ENCODE measurements at regions not wholly inside any gene's neighbourhood (a gene's known extent, or its start where the extent isn't known, plus 50 kb on each side); places are given as distances from the start of the nearest gene placed in this dataset.

DNA sequence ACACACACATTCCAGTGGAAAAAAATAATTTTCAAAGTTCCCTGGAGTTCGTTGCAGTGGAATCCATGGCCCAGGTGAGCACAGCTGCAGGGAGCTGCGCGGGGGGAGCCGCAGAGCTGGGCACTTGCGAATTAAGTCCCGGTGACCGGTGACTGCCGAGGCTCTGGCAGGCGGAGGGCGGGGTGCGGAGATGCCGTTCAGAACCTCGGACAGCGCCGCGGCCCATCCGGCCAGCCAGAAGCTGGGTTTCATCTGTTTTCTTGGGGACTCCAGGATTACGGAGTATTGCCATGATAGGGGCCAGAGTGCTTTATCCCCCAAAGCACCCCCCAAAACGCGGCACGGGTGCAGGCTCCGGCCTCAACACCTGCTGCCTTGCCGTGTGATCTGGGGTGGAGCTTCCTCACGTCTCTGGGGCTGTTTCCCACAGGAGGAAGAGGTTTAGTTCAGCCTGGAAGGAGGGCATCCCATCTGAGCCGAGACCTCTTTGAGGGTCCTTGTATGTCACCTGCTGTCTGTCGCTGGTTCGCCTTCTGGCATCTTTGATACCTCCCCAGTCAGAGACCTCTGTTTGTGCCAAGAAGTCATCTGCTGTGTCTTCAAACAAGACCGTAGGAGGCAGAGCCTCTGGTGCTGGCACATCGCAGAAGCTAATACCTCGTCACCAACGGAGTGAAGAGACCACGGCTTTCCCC is 99.4 kb downstream of the YTHDF1 start:
- H3K9me3 ChIP-seq (replicated peaks): peaks cover 2% of the 10 kb centered on the region; the same call in 1 of the 2 replicates
- H3K27ac ChIP-seq: no peak overlapping the region
- DNase-seq (ENCODE audit: low read depth in 1 of 2, low spot score in 2 of 2): no peak
- H3K4me3 ChIP-seq: no peak overlapping the region
- H3K36me3 ChIP-seq: no peaks in the 10 kb centered on the region
- H3K4me1 ChIP-seq (replicated peaks): no peaks in the 10 kb centered on the region
- peaks cover 47% of the 10 kb centered on the region for H3K27me3 ChIP-seq (replicated peaks)

DNA sequence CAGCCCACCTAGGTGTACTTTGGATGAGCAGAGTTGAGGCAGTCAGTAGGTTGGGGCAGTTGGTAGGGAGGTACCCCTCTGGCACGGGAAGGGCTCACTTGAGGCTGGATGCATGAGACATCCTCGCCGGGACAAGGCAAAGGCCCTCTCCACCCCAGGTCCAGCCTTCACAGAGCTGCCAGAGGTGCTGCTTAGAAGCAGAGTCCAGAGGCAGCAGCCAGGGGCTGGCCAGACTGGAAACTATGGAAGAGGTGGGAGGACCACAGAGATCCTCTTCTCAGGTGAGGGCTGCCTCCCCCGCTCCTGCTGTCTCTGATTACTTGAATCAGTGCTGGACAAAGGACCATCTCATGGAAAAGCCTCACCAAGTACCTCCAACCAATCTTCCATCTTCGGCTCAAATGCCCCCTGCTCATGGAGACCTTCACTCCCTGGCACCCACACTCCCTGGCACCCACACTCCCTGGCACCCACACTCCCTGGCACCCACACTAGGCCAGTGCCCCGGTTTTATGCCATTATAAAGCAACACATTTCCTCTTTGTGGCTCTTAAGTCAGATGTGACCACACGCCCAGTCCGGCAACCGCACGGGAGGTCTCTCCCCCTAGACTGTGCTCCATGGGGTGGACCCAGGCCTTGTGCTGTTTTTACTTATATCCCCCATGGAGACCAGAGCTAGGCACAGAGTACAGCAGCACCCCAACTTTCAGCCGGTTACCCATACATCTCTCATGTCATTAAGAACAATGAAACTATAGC is 100.1 kb downstream of the YTHDF1 start:
- H3K9me3 ChIP-seq (replicated peaks): peaks cover 2% of the 10 kb centered on the region; the same call in 1 of the 2 replicates
- H3K27me3 ChIP-seq (replicated peaks): peaks cover 41% of the 10 kb centered on the region
- no peak overlapping the region for H3K27ac ChIP-seq
- no peaks in the 10 kb centered on the region for H3K36me3 ChIP-seq
- H3K4me3 ChIP-seq: no peak overlapping the region
- no peak for DNase-seq (ENCODE audit: low read depth in 1 of 2, low spot score in 2 of 2)
- no peaks in the 10 kb centered on the region for H3K4me1 ChIP-seq (replicated peaks)

DNA sequence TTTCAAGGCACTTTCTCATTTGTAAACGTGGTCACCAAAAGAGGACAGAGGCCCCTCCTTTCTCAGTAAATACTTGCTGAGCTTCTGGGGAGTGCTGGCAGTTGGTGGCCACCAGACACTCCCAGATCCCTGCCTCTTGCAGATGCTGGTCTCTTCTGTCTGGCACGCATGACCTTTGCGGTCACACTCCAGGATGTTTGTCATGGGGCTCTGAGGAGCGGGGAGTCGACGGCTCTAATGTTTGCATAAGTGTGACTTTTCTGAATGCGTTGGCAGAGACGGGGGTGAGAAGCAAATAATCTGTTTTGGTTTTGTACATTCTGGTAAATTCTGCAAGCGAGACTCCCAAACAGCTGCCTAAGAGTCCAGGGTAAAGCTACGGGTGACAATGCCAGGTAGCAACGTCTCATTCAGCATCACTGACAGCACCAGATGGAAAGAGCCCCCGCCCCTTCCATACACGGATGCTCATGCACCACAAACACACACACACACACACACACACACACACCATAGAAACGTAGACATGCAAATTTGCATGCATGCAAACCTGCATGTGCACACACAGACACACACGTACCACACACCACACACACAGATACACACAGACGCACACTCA is 101.1 kb downstream of the YTHDF1 start:
- H3K4me3 ChIP-seq: no peak overlapping the region
- no peaks in the 10 kb centered on the region for H3K4me1 ChIP-seq (replicated peaks)
- DNase-seq (ENCODE audit: low read depth in 1 of 2, low spot score in 2 of 2): no peak
- no peak overlapping the region for H3K27ac ChIP-seq
- peaks cover 31% of the 10 kb centered on the region for H3K27me3 ChIP-seq (replicated peaks)
- H3K9me3 ChIP-seq (replicated peaks): peaks cover 2% of the 10 kb centered on the region; the same call in 1 of the 2 replicates
- H3K36me3 ChIP-seq: no peaks in the 10 kb centered on the region

DNA sequence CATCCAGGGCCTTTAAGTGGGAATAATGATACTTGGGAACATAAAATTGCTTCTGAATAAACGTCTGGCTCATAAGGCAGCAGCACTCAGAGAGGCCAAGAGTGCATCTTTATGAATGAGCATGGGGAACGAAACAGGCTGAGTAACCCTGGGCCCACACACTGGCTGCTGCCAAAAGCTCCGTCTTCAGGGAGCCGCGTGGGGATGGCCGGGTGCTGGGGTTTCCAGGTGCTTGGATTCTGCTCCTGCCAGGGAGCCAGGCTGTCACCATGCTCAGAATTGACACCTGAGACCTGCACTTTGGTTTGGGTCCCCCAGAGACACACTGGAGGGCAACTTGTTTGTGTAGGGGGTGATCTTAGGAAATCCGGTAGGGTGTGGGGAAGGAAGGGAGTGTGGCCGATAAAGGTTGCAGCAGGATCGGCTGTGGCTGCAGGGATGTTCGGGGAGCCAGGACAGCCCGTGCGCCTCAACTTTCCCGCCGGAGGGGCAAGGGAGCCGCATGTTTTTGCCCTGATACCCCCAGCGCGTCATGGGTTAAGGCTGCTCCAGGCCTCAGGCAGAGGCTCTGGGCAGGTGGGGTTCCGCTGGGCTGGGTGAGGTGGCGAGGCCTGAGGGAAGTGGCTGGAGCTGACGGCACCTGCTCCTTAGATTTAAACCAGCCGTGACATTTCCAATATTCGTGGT is 101.8 kb downstream of the YTHDF1 start:
- no peaks in the 10 kb centered on the region for H3K4me1 ChIP-seq (replicated peaks)
- H3K36me3 ChIP-seq: no peaks in the 10 kb centered on the region
- H3K27ac ChIP-seq: no peak overlapping the region
- peaks cover 2% of the 10 kb centered on the region; the same call in 1 of the 2 replicates for H3K9me3 ChIP-seq (replicated peaks)
- no peak overlapping the region for H3K4me3 ChIP-seq
- DNase-seq (ENCODE audit: low read depth in 1 of 2, low spot score in 2 of 2): no peak
- peaks cover 28% of the 10 kb centered on the region for H3K27me3 ChIP-seq (replicated peaks)

DNA sequence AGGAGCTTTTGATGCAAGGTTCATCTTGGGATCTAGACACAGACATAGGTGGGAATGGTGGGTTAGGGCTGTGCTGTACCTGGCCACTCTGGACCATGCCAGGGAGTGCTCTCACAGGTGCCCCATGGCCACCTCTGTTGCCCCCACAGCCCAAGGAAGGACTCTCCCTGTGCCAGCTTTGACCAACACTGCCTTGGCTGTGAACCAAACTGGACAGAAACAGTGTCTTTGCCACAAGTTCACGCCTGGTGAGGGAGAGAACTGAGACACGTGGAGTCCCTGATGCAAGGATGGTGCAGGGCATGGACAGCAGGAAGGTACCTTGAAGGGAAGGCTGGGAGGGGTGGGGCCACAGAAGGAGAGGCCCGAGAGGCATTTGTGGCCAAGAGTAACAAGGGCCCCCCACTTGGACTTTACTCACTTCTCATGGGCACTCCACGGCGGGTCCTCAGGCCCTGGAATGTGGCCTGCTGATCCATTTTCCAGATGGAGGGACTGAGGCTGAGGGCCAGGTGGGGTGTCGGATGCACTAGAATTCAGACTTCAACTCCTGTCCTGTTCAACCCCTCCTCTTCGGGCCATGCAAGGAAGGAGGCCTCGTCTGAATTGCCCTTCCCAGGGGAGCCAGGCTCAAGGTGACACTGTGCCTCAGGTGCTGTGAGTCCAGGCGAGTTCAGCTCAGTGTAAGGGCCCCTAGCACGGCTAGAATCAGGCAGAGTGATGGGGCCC is 103.3 kb downstream of the YTHDF1 start:
- Histone ChIP-seq H3K27ac (no peak overlapping the region), H3K27me3 (replicated peaks) (peaks cover 20% of the 10 kb centered on the region), H3K4me3 (no peak overlapping the region), H3K9me3 (replicated peaks) (peaks cover 2% of the 10 kb centered on the region), H3K36me3 (no peaks in the 10 kb centered on the region), H3K4me1 (replicated peaks) (no peaks in the 10 kb centered on the region)
- no peak for DNase-seq (ENCODE audit: low read depth in 1 of 2, low spot score in 2 of 2)

DNA sequence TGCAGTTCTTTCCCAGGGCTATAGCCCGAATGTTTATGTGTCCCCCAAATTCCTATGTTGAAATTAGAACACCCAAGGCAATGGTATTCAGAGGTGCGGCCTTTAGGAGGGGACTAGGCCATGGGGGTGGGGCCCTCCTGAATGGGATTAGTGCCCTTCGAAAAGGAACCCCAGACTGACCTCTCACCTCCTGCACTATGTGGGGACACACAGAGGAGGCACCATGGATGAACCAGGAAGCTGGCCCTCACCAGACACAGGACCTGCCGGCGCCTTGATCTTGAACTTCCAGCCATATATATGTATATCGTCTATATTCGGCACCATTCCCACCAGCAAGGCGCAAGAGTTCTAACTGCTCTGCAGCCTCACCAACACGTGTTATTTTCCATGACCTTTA is 101.5 kb upstream of the BHLHE23 start:
- no peak for DNase-seq (ENCODE audit: low read depth in 1 of 2, low spot score in 2 of 2)
- Histone ChIP-seq H3K27me3 (replicated peaks) (no peaks in the 10 kb centered on the region; the same call in 1 of the 2 replicates), H3K36me3 (no peaks in the 10 kb centered on the region), H3K27ac (no peak overlapping the region), H3K4me1 (replicated peaks) (no peaks in the 10 kb centered on the region), H3K9me3 (replicated peaks) (peaks cover 5% of the 10 kb centered on the region), H3K4me3 (no peak overlapping the region)

DNA sequence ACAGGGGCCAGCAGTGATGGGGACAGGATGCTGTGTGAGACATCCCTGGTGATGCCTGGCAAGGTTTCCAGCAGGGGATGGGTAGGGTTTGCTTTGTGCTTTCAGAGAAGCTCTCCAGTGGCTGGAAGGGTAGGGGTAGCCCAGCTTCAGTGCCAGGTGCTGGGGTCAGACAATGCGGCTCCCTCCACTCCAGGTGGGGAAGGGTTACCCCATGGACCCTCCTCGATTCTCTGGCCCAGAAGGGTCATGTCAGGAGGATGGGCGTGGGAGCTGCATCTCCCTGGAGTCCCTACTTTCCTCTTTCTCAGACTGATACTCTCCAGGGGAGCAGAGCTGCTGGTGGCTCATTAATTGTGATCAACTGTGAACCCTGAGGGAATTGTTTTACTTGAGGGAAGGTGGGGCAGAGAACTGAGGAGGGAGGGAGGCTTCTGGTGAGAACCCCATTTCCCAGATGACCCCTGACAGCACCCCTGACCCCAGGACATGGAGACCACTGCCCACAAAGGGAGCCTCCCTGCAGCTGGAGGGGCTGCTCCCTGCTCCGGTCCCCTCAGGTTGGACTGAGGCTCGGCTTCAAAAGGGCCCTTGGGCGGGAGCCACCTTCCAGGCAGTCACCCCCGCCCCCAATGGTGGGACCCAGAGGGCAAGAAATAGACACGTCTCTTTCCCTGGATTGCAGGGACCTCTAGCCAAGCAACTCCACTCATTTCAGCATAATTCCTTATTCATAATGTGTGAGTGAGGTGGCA is 100.9 kb upstream of the BHLHE23 start:
- Histone ChIP-seq H3K4me1 (replicated peaks) (peaks cover 4% of the 10 kb centered on the region), H3K9me3 (replicated peaks) (peaks cover 6% of the 10 kb centered on the region), H3K36me3 (no peaks in the 10 kb centered on the region), H3K27ac (no peak overlapping the region), H3K4me3 (no peak overlapping the region), H3K27me3 (replicated peaks) (peaks cover 4% of the 10 kb centered on the region)
- DNase-seq (ENCODE audit: low read depth in 1 of 2, low spot score in 2 of 2): no peak

DNA sequence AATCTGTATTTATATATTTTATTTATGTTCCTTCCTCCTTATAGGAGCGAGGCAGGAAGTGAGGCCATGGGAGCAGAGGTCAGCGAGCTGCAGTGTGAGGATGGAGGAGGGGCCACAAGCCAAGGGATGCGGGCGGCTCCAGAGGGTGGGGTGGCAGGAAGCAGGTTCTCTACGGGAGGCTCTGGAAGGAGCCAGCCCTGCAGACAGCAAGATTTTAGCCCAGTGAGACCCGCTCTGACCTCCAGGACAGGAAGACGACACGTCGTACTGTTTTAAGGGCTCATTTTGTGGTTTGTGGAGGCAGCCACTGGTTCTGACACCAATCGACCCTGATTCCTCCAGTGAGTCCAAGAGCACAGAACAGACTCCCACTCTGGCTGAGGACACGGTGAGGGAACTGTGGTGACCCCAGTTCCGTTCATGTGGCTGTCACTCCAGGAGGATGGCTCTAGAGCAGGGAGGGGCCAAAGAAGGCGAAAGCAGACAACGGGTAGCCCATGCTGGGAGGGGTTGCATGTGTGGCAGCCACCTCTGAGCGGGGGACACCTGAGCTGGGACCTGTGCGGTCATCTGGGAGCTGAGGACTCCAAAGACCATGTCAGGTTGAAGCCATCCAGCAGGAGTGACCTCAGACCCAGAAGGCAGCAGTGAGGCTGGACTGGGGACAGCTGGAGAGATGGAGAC is 100.1 kb upstream of the BHLHE23 start:
- no peak for DNase-seq (ENCODE audit: low read depth in 1 of 2, low spot score in 2 of 2)
- Histone ChIP-seq H3K36me3 (no peaks in the 10 kb centered on the region), H3K27ac (no peak overlapping the region), H3K9me3 (replicated peaks) (peaks cover 10% of the 10 kb centered on the region), H3K27me3 (replicated peaks) (peaks cover 11% of the 10 kb centered on the region), H3K4me1 (replicated peaks) (peaks cover 11% of the 10 kb centered on the region), H3K4me3 (no peak overlapping the region)

DNA sequence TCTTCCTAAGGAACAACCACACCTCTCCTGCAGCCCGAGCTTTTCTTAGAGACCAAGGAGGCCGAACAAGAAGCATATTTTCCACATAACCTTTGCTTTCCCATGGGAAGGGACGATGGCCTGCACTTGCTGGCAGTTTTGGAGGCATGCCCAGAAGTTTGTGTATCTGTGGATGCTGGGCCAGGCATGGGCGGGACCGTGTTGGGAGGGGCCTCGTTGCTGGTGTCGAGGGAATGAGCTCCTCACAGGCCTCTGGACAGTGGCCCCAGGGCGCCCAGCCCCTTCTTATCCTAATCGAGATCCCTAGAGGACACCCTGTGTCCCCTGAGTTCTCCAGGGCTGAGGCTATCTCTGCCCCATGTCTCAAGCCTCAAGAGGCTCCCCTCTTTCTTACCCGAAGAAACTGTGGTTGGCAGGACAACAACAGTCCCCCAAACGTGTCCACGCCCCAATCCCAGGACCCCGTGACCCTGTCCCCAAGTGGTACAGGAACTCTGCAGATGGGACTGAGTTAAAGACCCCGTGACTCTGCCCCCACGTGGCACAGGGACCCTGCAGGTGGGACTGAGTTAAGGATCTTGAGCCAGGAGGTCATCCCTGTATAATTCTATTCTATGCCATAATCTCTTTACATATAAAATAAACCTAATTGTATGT is 99.5 kb upstream of the BHLHE23 start:
- H3K27me3 ChIP-seq (replicated peaks): peaks cover 14% of the 10 kb centered on the region
- DNase-seq (ENCODE audit: low read depth in 1 of 2, low spot score in 2 of 2): no peak
- H3K9me3 ChIP-seq (replicated peaks): peaks cover 10% of the 10 kb centered on the region; the same call in 1 of the 2 replicates
- H3K4me3 ChIP-seq: no peak overlapping the region
- H3K36me3 ChIP-seq: no peaks in the 10 kb centered on the region
- no peak overlapping the region for H3K27ac ChIP-seq
- H3K4me1 ChIP-seq (replicated peaks): peaks cover 14% of the 10 kb centered on the region

DNA sequence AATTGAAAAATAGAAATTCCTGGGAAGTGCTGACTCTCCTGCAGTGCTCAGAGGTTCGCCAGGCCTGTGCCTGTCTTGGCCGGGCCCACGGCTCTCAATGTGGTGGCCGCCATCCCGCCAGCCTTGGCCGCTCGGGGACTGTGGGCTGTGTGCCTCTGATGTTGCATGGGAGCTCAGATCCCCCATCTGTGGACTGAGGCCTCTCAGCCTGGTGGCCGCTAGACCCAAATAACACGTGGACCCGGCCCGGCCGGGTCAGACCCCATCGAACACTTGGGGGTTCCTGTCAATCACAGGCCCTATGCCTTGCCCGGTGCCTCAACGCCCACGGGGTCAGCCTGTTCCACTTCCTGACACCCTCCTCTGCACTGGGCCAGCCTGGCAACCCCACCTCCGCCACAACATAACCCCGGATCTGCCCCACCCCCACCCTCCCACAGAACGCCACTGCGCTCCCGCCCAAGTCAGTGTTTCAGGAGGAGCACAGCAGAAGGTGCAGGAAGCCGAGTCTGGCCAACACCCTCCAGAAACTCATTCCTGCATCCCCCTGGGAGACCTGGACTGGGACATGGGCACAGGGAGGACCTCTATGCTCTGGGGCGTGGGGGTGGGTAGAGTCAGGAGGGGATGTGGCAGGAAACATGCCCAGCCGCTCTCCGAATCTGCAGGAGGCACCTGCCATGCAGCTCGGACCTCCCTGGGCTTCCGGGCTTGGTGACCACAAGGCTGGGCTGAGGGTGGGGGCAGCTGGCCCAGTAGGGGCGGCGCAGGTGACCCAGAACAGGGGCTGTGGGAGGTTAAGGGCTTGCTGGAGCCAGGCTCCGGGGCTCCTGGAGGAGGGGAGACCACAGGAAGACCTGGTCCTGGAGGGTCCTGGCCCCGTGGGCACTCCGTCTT is 98.7 kb upstream of the BHLHE23 start:
- peaks cover 14% of the 10 kb centered on the region for H3K4me1 ChIP-seq (replicated peaks)
- DNase-seq (ENCODE audit: low read depth in 1 of 2, low spot score in 2 of 2): no peak
- H3K27me3 ChIP-seq (replicated peaks): peaks cover 14% of the 10 kb centered on the region
- H3K4me3 ChIP-seq: no peak overlapping the region
- H3K9me3 ChIP-seq (replicated peaks): peaks cover 10% of the 10 kb centered on the region; the same call in 1 of the 2 replicates
- no peak overlapping the region for H3K27ac ChIP-seq
- H3K36me3 ChIP-seq: no peaks in the 10 kb centered on the region

Measured in SJSA1 (cell line).